IMR-90 (cell line): ENCODE measurements at regions not wholly inside any gene's neighbourhood (a gene's known extent, or its start where the extent isn't known, plus 50 kb on each side); places are given as distances from the start of the nearest gene placed in this dataset.

Experiments used
- ATAC-seq: fragments of 200-7000 bp; cut with Tn5 transposase; 2 replicates; pipeline ENCODE4 v1.9.1; 2020; ENCODE audit warnings: low read depth, mild to moderate bottlenecking, moderate library complexity
- BruUV-seq: library from RNA; stranded (reverse); fragments of 400-500 nt; replicated peaks from 2 replicates; lab custom pipeline; 2021; lab: Mats Ljungman, UMichigan
- CTCF ChIA-PET: fragments of 300-600 bp; formaldehyde crosslinking; extraction: SDS; loops from one replicate; lab custom pipeline; 2021; ENCODE audit warnings: antibody characterized with exemption; lab: Yijun Ruan, JAX
- POLR2A ChIA-PET: fragments of 300-600 bp; sonication (Branson Sonifier 250); formaldehyde crosslinking; loops from one replicate; lab custom pipeline; 2022; ENCODE audit warnings: antibody characterized with exemption; ENCODE audit not compliant: unreplicated experiment; lab: Charles Lee
- DNase-seq: peaks from one replicate; pipeline ENCODE4 v3.0.0; 2013
- H2AFZ ChIP-seq: replicated peaks from 2 replicates; pipeline ENCODE3; 2013; ENCODE audit warnings: low read length, mild to moderate bottlenecking; ENCODE audit not compliant: poor library complexity
- H2AK5ac ChIP-seq: 2 replicates; pipeline ENCODE4 v1.6.1; 2013; ENCODE audit warnings: low read depth, low read length, inconsistent platforms
- H2AK9ac ChIP-seq: replicated peaks from 2 replicates; pipeline ENCODE3; 2013; ENCODE audit warnings: mild to moderate bottlenecking, low read depth, low read length, moderate library complexity; ENCODE audit not compliant: poor library complexity
- H2BK120ac ChIP-seq: 2 replicates; pipeline ENCODE4 v1.6.1; 2013; ENCODE audit warnings: low read depth, low read length, inconsistent platforms
- H2BK15ac ChIP-seq: 3 replicates; pipeline ENCODE4 v1.6.1; 2013; ENCODE audit warnings: low read depth, low read length, inconsistent platforms
- H2BK20ac ChIP-seq: 2 replicates; pipeline ENCODE4 v1.6.1; 2013; ENCODE audit warnings: low read depth, mild to moderate bottlenecking, inconsistent platforms, low read length, moderate library complexity
- H2BK5ac ChIP-seq: 2 replicates; pipeline ENCODE4 v1.6.1; 2013; ENCODE audit warnings: mild to moderate bottlenecking, low read depth, low read length, inconsistent platforms; ENCODE audit not compliant: poor library complexity, severe bottlenecking
- H3K14ac ChIP-seq: replicated peaks from 2 replicates; pipeline ENCODE4 v1.6.1; 2013; ENCODE audit warnings: low read depth, low read length, inconsistent platforms
- H3K18ac ChIP-seq: 2 replicates; pipeline ENCODE4 v1.6.1; 2013; ENCODE audit warnings: low read depth, low read length, control low read depth
- H3K23ac ChIP-seq: 2 replicates; pipeline ENCODE4 v1.6.1; 2013; ENCODE audit warnings: low read depth, low read length, inconsistent platforms
- H3K27ac ChIP-seq: 2 replicates; pipeline ENCODE4 v1.5.1; 2013; ENCODE audit warnings: mild to moderate bottlenecking, control low read depth, low read length; ENCODE audit not compliant: insufficient read depth
- H3K27me3 ChIP-seq: 2 replicates; pipeline ENCODE4 v1.6.1; 2013; ENCODE audit warnings: low read length; ENCODE audit not compliant: control insufficient read depth, insufficient read depth
- H3K36me3 ChIP-seq: 2 replicates; pipeline ENCODE4 v1.6.1; 2013; ENCODE audit warnings: low read length, mixed read lengths; ENCODE audit not compliant: control insufficient read depth, insufficient read depth
- H3K4ac ChIP-seq: 2 replicates; pipeline ENCODE4 v1.6.1; 2013; ENCODE audit warnings: low read depth, low read length, inconsistent platforms
- H3K4me1 ChIP-seq: 2 replicates; pipeline ENCODE4 v1.6.1; 2013; ENCODE audit warnings: low read length, mixed read lengths; ENCODE audit not compliant: control insufficient read depth, insufficient read depth
- H3K4me2 ChIP-seq: 2 replicates; pipeline ENCODE4 v1.6.1; 2013; ENCODE audit warnings: low read depth, mild to moderate bottlenecking, control low read depth, low read length, moderate library complexity
- H3K4me3 ChIP-seq: 2 replicates; pipeline ENCODE4 v1.5.1; 2013; ENCODE audit warnings: low read depth, mild to moderate bottlenecking, control low read depth, low read length, moderate library complexity; ENCODE audit not compliant: insufficient read depth
- H3K56ac ChIP-seq: 2 replicates; pipeline ENCODE4 v1.6.1; 2013; ENCODE audit warnings: low read length, inconsistent platforms; ENCODE audit not compliant: insufficient read depth; ENCODE audit errors: extremely low read depth
- H3K79me1 ChIP-seq, 2 experiments: 2 replicates each; pipeline ENCODE4 v1.6.1; 2013; ENCODE audit warnings: low read length in 2 of 2, inconsistent platforms in 1 of 2, low read depth in 1 of 2
- H3K9ac ChIP-seq: 2 replicates; pipeline ENCODE4 v1.6.1; 2013; ENCODE audit warnings: low read depth, low read length, control low read depth
- H3K9me1 ChIP-seq: 2 replicates; pipeline ENCODE4 v1.6.1; 2013; ENCODE audit warnings: low read length, inconsistent platforms; ENCODE audit not compliant: insufficient read depth
- H3K9me3 ChIP-seq: 2 replicates; pipeline ENCODE4 v1.6.1; 2013; ENCODE audit warnings: low read length; ENCODE audit not compliant: control insufficient read depth, insufficient read depth
- H4K20me1 ChIP-seq: 2 replicates; pipeline ENCODE4 v1.6.1; 2013; ENCODE audit warnings: low read length, inconsistent platforms; ENCODE audit not compliant: insufficient read depth
- H4K5ac ChIP-seq: 2 replicates; pipeline ENCODE4 v1.6.1; 2013; ENCODE audit warnings: mild to moderate bottlenecking, low read depth, low read length, control low read depth
- H4K8ac ChIP-seq, 2 experiments: 2 replicates each; pipeline ENCODE4 v1.6.1; 2013; ENCODE audit warnings: low read depth in 2 of 2, low read length in 2 of 2, control low read depth in 1 of 2, inconsistent platforms in 1 of 2
- H4K91ac ChIP-seq: 2 replicates; pipeline ENCODE4 v1.6.1; 2013; ENCODE audit warnings: low read depth, low read length, inconsistent platforms; ENCODE audit not compliant: insufficient read depth
- FOS ChIP-seq: fragments of 150-350 bp; IDR thresholded peaks from 2 replicates; pipeline ENCODE4 v1.6.1; 2016; ENCODE audit warnings: low read depth, low read length
- RCOR1 ChIP-seq: IDR thresholded peaks from 2 replicates; pipeline ENCODE4 v1.6.1; 2012; ENCODE audit warnings: mild to moderate bottlenecking, low read length, improper control_type of control experiment; ENCODE audit not compliant: insufficient replicate concordance
- WGBS, 2 experiments: methylation state at CpG; one replicate each; pipeline versions ENCODE4 v1.1.5 to v1.1.7; 2013; ENCODE audit warnings: missing lambda C conversion rate in 2 of 2; ENCODE audit not compliant: insufficient read length in 1 of 2; ENCODE audit errors: extremely low coverage in 2 of 2; 5-methylcytosine and 5-hydroxymethylcytosine counted together
- dilution Hi-C: fragments of 300-500 bp; cut with HindIII; formaldehyde crosslinking; loops from one replicate; pipeline ENCODE4 v1.14.3; 2018; ENCODE audit warnings: low sequenced_read_pairs; ENCODE audit not compliant: unreplicated experiment
- in situ Hi-C: fragments of 300-500 bp; cut with MboI; formaldehyde crosslinking; loops from 3 replicates; pipeline ENCODE4 v1.14.3; 2019; ENCODE audit warnings: low sequenced_read_pairs, inconsistent platforms, mixed read lengths
- intact Hi-C: fragments of 100-400 bp; cut with micrococcal nuclease; formaldehyde crosslinking; loops from 2 replicates; pipeline ENCODE4 v1.10.0; 2022

DNA sequence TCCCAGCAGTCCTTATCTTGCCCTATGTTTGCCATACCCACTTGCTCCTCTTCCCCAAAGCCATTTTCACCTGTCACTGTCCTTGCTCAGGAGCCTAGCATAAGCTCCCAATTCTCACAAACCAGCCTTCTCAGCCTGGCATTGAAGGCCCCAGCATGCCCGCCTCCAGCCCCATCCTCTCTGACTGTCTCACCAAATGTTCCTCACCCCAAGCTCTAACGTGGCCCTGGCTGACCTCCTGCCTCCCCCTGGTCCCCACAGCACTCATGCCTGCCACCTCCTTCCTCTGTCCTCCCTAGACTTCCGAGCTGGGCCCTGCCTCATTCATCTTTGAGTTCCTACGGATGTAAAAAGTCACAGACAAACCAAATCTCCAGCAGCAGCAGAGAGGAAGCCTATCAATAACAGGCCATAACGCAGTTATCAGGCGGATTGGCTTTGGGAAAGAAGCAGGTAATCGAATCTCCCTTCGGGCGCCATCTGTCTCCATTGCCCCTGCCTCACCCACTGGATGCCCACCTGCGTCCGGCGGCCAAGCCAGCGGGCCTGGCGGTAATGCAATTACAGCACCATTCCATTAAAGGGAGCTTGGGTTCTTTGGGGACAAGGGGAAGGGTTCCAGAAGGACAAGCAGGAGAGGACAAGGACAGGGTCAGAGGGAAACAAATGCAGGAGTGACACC lies 104.4 kb downstream of the MRPL14 start:
- peak overlapping the region; percentile 58; the same call in 1 of the 2 replicates for H3K4ac ChIP-seq
- no peak overlapping the region; the same call in 1 of the 2 replicates for H4K5ac ChIP-seq
- H2BK120ac ChIP-seq: peak overlapping the region; percentile 53; the same call in 1 of the 2 replicates
- peak overlapping the region; percentile 8 to 53; a peak in 3 of 4 replicates for H4K8ac ChIP-seq
- H3K9ac ChIP-seq: no peak overlapping the region
- H3K9me1 ChIP-seq: peaks cover 4% of the 10 kb centered on the region; the same call in 1 of the 2 replicates
- H2BK15ac ChIP-seq: peak overlapping the region; percentile 91; the same call in 1 of the 3 replicates
- H2BK5ac ChIP-seq: no peak overlapping the region
- ChIA-PET POLR2A (interaction anchor here (0.6 kb wide), 1 partner anchor 1452 kb away, joined by 8 read pairs; no protein-coding TSS in a partner anchor), CTCF (no interaction called here)
- H3K4me3 ChIP-seq: no peak overlapping the region
- dilution Hi-C loops (no loop called here), in situ Hi-C loops (no loop called here), intact Hi-C loops (no loop called here)
- no peak overlapping the region for H3K56ac ChIP-seq
- peak overlapping the region; percentile 44; the same call in 1 of the 2 replicates for H4K91ac ChIP-seq
- H2AK5ac ChIP-seq: peak overlapping the region; percentile 90
- no peaks in the 10 kb centered on the region for H3K79me1 ChIP-seq
- no peak overlapping the region for H3K23ac ChIP-seq
- peak overlapping the region; percentile 46 for H2AFZ ChIP-seq
- H3K18ac ChIP-seq: peak overlapping the region; percentile 26; the same call in 1 of the 2 replicates
- peaks cover 9% of the 10 kb centered on the region; the same call in 1 of the 2 replicates for H3K4me1 ChIP-seq
- peak; percentile 23 for TF ChIP-seq RCOR1
- no peak for TF ChIP-seq FOS
- BruUV-seq: no TSS peak
- H3K14ac ChIP-seq: peak overlapping the region; percentile 48; the same call in 1 of the 2 replicates
- H2BK20ac ChIP-seq: peak overlapping the region; percentile 47; the same call in 1 of the 2 replicates
- H3K36me3 ChIP-seq: no peaks in the 10 kb centered on the region
- H4K20me1 ChIP-seq: no peaks in the 10 kb centered on the region
- no peaks in the 10 kb centered on the region for H3K27me3 ChIP-seq
- no peak overlapping the region for H3K4me2 ChIP-seq
- DNase-seq (no peak), ATAC-seq (no peak)
- no peaks in the 10 kb centered on the region for H3K9me3 ChIP-seq
- no peak overlapping the region for H3K27ac ChIP-seq
- H2AK9ac ChIP-seq: no peak overlapping the region
- WGBS, 2 experiments: 70% methylated on average over 2 of the region's 14 CpGs; no CpG with 5 or more reads in 1 of the 2 experiments
